C4-2B (cell line): ENCODE measurements at regions not wholly inside any gene's neighbourhood (a gene's known extent, or its start where the extent isn't known, plus 50 kb on each side); places are given as distances from the start of the nearest gene placed in this dataset.

Source experiments
- CTCF ChIP-seq: fragments of 450-650 bp; conservative IDR thresholded peaks from 2 replicates; pipeline ENCODE4 v1.5.1; 2017; ENCODE audit warnings: mild to moderate bottlenecking
- ZFX ChIP-seq: fragments of 450-650 bp; IDR thresholded peaks from 2 replicates; pipeline ENCODE4 v1.6.1; 2017

DNA sequence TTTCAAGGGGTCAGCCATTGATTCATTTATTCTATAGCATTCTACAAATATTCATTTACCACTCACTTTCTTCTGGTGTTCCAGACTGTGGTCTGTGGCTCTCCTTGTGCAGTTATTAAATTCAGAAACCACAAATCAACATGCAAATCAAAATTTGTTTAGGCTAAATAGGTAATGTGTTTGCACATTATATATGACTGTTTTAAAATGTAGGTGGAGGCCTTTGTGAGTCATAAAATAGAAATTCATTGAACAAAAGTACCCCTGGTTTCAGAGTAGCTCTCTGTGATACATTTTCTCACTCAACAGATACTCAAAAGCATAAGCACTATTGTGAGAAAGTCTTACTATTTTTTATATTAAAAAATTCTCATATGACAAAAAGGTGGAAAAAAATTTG is 385.5 kb upstream of the TSHZ2 start:
- TF ChIP-seq CTCF (no peak), ZFX (no peak)
